Lower lobe of right lung (tissue), 2 donors: ENCODE measurements at regions not wholly inside any gene's neighbourhood (a gene's known extent, or its start where the extent isn't known, plus 50 kb on each side); places are given as distances from the start of the nearest gene placed in this dataset.

Experiments
- ATAC-seq, 2 donors: fragments of 200-7000 bp; cut with Tn5 transposase; one replicate each; pipeline ENCODE4 v1.9.1; 2020 to 2022; ENCODE audit warnings: mild to moderate bottlenecking in 2 of 2, moderate library complexity in 2 of 2
- DNase-seq: peaks from one replicate; pipeline ENCODE4 v3.0.0-alpha.2; 2020
- H3K27ac ChIP-seq: fragments of 200-600 bp; one replicate; pipeline ENCODE4 v1.8.0; 2022
- H3K27me3 ChIP-seq: fragments of 200-600 bp; one replicate; pipeline ENCODE4 v1.8.0; 2022; ENCODE audit warnings: low read depth
- H3K36me3 ChIP-seq: fragments of 200-600 bp; one replicate; pipeline ENCODE4 v1.8.0; 2022; ENCODE audit warnings: mild to moderate bottlenecking
- H3K4me1 ChIP-seq: fragments of 200-600 bp; one replicate; pipeline ENCODE4 v1.8.0; 2022
- H3K4me3 ChIP-seq: fragments of 200-600 bp; one replicate; pipeline ENCODE4 v1.8.0; 2022; ENCODE audit warnings: mild to moderate bottlenecking
- H3K9me3 ChIP-seq: fragments of 200-600 bp; one replicate; pipeline ENCODE4 v1.8.0; 2022
- intact Hi-C: fragments of 100-400 bp; cut with DNase I; formaldehyde crosslinking; loops from one replicate; pipeline ENCODE4 v1.11.0; 2022
- TF ChIP-seq, protein P1 (sequence below): fragments of 200-600 bp; IDR thresholded peaks from one replicate; pipeline ENCODE4 v1.8.0; 2022; ENCODE audit warnings: antibody characterized with exemption, mild to moderate bottlenecking
- donor health status: DM: no; HTN: yes; CAD: no; lungs with severe emphysema.

GRCh38 chr15:89393056-89393455 is 58.4 kb upstream of the POLG start:
- TF ChIP-seq, protein P1, sequence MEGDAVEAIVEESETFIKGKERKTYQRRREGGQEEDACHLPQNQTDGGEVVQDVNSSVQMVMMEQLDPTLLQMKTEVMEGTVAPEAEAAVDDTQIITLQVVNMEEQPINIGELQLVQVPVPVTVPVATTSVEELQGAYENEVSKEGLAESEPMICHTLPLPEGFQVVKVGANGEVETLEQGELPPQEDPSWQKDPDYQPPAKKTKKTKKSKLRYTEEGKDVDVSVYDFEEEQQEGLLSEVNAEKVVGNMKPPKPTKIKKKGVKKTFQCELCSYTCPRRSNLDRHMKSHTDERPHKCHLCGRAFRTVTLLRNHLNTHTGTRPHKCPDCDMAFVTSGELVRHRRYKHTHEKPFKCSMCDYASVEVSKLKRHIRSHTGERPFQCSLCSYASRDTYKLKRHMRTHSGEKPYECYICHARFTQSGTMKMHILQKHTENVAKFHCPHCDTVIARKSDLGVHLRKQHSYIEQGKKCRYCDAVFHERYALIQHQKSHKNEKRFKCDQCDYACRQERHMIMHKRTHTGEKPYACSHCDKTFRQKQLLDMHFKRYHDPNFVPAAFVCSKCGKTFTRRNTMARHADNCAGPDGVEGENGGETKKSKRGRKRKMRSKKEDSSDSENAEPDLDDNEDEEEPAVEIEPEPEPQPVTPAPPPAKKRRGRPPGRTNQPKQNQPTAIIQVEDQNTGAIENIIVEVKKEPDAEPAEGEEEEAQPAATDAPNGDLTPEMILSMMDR = no peak
- Histone ChIP-seq H3K36me3 (no peaks in the 10 kb centered on the region), H3K4me1 (no peaks in the 10 kb centered on the region), H3K9me3 (no peaks in the 10 kb centered on the region), H3K4me3 (no peak overlapping the region), H3K27ac (no peak overlapping the region), H3K27me3 (peaks cover 66% of the 10 kb centered on the region)
- ATAC-seq (no peak), DNase-seq (no peak)
- intact Hi-C loops = no loop called here

GRCh38 chr15:89391685-89392257 is 57.1 kb upstream of the POLG start:
- H3K27ac ChIP-seq = no peak overlapping the region
- TF ChIP-seq, protein P1 = no peak
- no peaks in the 10 kb centered on the region for H3K4me1 ChIP-seq
- no peaks in the 10 kb centered on the region for H3K36me3 ChIP-seq
- H3K4me3 ChIP-seq = no peak overlapping the region
- peaks cover 57% of the 10 kb centered on the region for H3K27me3 ChIP-seq
- DNase-seq (no peak), ATAC-seq (no peak)
- H3K9me3 ChIP-seq = no peaks in the 10 kb centered on the region
- intact Hi-C loops = no loop called here

DNA sequence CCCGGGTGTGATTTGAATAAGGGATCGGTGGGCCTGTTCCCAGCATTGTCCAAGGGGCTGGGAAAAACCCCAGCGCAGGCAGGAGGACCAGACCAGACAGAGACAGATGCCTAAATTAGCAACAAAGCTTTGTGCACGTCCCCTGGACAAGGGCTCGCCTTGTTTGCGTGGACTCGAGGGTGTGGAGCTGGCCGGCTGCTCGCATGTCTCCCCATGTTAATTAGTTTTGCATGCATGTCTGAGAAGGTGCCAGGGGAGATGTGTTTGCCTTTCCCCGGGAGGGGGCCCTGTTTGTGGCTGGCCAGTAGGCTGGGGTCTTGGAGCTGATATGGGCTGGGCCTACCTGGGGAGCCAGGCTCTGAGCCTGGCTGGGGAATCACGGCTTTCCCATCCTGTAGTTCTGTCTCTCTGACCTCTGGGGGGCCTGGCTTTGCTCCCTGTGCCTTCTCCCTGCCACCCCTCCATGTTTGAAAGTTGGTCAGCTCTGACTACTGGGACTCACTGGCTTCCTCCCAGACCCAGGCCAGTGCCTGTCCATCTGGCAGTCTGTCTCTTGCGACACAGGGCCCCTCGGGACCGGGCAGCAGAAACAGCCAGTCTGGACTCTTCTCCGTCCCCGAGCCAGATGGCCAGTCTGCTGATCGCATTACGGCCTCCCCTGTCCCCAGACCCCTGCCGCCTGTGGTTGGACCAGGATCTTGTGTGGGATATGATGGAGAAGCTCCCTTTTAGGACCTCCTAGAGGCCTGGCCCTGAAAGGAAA is 55.4 kb upstream of the POLG start:
- Histone ChIP-seq H3K4me3 (no peak overlapping the region), H3K27me3 (peaks cover 49% of the 10 kb centered on the region), H3K4me1 (no peaks in the 10 kb centered on the region), H3K9me3 (no peaks in the 10 kb centered on the region), H3K36me3 (no peaks in the 10 kb centered on the region), H3K27ac (no peak overlapping the region)
- DNase-seq (no peak), ATAC-seq (no peak)
- TF ChIP-seq, protein P1 = no peak
- intact Hi-C loops = no loop called here

DNA sequence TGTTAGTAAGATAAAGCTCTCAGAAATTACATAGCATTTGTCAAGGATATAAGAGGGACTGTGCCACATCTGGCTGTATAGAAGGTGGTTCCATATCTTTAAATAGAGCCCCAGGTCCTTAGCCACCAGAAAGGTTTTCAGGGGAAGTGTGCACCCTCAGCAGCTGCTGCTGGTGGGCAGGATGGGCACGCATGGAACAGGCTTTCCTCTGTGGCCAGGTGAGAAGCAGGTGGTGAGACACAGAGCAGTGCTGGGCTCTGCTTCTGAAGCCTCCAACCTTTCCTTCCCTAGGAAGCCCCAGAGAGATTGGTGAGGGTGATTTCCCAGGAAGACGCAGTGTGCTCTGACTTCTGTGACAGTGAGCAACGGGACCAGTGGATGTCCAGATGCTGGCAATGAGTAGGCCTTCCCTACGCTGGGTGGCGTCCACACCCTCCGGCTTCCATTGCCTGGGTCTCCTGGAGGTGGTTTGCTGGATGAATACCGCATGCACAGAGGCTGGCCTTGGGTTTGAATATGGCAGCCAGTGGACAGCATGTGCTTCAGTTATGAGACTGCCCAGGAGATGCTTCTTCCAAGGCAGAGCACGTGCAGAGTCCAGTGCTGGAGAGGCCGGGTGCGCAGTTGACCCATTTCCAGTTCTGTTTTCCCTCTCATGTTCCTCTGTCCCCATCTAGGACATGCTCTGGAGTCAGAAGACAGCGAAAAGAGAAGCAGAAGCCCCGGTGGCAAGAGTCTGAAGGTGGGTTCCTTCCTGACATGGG is 52.7 kb upstream of the POLG start:
- H3K4me1 ChIP-seq = no peaks in the 10 kb centered on the region
- H3K27me3 ChIP-seq = peaks cover 32% of the 10 kb centered on the region
- H3K4me3 ChIP-seq = no peak overlapping the region

DNA sequence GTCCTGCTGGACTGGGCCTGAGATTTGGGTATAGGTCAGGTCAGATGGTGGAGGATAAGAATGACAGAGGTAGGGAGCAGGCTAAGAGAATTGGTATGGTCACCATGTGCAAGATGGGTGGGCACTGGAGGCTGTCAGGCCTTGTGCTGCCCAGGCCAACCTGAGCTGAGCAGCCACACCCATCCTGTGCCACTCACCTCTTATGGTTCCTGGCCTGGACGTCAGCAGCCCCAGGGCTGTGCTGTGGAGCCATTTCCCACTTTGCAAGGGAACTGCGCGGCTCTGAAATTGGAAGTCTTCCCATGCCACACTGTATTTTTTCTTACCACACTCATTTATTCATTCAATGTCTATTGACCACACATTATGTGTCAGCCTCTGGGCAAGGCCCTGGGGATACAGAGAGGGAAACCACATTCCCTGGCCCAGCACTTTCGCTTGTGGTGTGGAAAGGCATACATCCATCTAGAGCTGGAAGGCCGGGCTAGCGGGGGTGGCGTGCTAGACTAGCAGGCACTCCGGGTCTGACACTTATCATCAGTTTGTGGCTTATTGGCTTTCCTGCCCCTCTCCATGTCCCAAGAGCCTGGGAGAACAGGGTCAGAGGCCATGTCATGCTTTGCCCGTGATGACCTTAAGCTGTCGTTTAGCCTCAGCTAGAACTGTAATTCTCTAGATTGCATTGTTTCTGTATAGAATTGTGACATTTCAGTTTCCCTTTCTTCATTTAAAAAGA is 51.1 kb upstream of the POLG start:
- Histone ChIP-seq H3K4me1 (no peaks in the 10 kb centered on the region), H3K4me3 (no peak overlapping the region), H3K9me3 (no peaks in the 10 kb centered on the region), H3K27me3 (peaks cover 28% of the 10 kb centered on the region), H3K27ac (no peak overlapping the region), H3K36me3 (no peaks in the 10 kb centered on the region)
- DNase-seq (no peak), ATAC-seq (no peak)
- intact Hi-C loops = no loop called here
- TF ChIP-seq, protein P1 = no peak

More for the DNA sequence above, 52.7 kb upstream of the POLG start:
- DNase-seq (no peak), ATAC-seq (no peak)
- H3K27ac ChIP-seq = no peak overlapping the region
- H3K9me3 ChIP-seq = no peaks in the 10 kb centered on the region
- H3K36me3 ChIP-seq = no peaks in the 10 kb centered on the region
- TF ChIP-seq, protein P1 = no peak
- intact Hi-C loops = no loop called here
